GM18499 (cell line): ENCODE measurements at regions not wholly inside any gene's neighbourhood (a gene's known extent, or its start where the extent isn't known, plus 50 kb on each side); places are given as distances from the start of the nearest gene placed in this dataset.
A peak's percentile ranks its signal among the peaks of the same experiment; 100 is the strongest.

Source experiments
- ATAC-seq: cut with Tn5 transposase; IDR thresholded peaks from one replicate; pipeline ENCODE4 v1.9.1; 2021; ENCODE audit warnings: moderate number of reproducible peaks; ENCODE audit not compliant: insufficient read depth, unreplicated experiment

DNA sequence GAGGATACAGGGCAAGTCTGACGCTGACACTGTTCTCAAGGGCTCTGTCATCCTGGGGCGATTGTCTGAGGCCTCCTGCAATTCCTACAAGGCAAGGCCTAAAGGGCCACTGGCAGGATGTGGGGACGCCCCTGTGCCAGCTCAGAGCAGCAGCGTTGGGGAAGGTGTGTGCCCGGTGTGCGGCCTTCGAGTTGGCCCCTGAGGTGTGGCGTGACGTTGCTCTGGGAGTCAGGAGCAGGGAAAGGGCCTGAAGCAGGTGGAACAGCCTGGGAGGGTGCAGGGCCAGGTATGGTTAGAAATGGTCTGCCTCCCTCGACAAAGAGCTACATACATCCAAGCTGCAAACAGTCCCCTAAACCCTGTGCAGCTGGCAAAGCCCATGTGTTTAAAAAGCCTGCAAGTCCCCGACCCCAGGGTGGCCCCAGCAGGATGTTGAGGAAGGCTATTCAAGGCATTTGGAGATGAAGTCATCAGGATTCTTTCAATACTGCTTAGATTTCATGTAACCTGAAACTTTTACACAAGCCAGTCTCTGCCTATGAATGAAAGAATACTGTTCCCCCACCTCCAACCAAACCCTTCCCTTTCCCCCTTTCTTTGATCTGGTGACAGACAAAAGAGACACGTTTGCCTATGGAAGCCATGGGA lies 142.5 kb upstream of the TNS3 start:
- ATAC-seq = no peak

- ATAC-seq = no peak
Observed at GRCh38 chr7:47722126-47722525, 140.2 kb upstream of the TNS3 start.

- no peak for ATAC-seq
Observed at GRCh38 chr7:47721670-47722069, 139.8 kb upstream of the TNS3 start.

GRCh38 chr7:47720907-47721244 lies 139.0 kb upstream of the TNS3 start:
- ATAC-seq = no peak

DNA sequence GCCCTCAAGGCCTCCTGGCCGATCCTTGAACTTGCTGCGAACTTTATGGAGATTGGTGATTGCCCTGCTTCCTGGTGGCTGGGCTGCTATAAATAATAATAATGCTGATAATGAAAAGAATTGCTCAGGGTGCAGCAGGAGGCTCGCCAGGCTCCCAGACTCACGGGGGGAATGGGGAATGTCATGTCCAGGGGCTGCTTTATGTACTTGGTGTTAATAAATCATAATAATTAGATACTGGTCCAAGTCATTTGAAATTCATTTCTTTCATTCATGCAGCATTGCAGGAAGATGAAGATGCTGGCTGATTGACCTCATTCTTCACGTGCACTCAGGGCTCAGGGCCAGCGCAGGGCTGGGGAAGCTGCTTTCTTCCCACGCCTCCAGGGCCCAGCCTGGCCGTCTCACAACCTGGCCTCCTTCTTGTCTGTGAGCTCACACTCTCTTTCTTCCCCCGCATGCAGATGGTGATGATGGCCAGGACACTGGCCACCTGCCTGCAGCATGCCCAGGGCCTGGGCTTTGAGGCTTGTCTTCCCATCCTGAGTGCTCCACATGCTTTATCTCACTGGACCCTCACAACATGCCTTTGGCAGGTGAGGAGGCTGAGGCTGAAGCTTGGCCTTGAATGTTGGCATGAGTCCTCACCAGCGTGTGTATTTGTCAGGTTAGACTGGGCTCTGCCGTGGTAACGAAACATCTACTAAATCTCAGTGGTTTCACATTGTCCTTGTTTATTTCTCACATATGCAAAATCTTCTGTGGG lies 138.4 kb upstream of the TNS3 start:
- ATAC-seq = peak; percentile 82

- no peak for ATAC-seq
Observed at GRCh38 chr7:47719675-47720074, 137.8 kb upstream of the TNS3 start.

DNA sequence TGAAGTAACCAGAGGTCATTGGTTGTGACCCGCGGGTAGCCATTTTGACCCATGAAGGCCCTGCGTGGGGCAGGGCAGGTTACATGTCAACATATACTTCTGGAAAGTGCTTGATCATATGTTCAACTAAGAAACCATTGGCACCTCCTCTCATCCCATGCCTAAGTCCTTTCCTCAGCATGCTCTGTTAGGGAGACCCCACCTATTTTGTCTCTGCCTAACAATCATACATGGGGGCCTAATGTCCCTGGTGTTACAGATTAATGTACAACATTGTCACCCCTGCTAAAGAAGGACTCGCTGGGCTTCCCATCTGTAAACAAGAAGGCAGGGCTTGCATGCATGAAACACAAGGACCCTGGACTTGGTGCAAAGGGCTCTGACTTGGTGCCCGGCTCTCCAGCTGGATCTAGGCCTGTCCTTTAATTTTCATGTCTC lies 133.7 kb upstream of the TNS3 start:
- no peak for ATAC-seq

DNA sequence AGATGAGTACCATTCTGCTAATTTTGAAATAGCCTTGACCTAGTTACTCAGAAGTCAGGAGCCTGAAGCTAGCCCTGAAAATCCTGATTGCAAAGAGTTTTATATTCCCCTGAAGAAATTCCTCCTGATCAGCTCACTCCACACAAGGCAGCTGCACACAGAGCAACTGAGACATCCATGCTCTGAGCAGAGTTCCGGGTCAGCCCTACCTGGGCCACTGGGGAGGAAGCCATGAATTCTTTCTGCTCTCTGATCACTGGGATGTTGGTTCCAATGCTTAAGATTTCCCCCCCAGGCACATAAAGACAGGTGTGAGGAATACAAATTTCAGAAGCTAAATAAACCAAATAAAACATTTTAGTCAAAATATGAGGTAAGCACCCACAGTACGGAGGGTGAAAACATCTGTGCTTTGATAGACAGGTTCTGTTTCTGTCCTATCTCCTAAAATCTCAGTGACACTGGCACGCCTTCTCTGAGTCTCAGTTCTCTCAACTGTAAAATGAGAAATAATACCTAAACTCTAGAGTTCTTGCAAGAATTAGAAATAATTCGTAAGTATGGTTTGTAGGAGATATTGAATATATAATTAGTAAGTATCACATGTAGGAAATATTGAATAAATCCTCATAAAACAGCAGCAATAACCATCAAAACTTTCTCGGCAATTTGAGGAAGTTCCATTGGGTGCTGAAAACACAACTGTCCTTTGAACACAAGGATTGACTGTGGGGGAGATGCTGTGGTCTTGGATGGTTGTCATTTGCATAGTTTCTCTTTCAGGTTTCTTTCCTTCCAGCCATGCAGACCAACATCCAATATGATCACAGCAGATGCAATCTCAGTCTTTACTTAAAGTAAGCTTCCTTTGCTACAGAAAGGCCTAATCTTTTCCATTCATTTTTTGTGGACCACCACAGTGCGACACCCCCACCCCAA lies 133.0 kb upstream of the TNS3 start:
- ATAC-seq = peak; percentile 96

DNA sequence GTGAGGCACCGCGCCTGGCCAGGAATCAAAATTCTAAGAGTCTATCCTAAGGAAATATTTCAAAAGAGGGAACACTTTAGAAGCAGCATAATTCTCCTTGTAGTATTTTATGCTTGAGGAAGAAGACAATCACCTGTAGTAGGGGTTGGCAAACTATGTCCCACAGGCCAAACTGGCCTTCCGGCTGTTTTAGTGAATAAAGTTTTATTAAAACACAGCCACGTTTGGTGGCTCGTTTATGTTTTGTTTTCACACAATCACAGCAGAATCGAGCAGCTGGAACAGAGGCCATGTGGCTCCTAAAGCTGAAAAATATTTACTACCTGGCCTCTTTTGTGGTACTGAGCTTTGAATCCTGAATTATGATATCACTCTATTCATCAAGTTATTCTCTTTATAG lies 131.7 kb upstream of the TNS3 start:
- no peak for ATAC-seq

DNA sequence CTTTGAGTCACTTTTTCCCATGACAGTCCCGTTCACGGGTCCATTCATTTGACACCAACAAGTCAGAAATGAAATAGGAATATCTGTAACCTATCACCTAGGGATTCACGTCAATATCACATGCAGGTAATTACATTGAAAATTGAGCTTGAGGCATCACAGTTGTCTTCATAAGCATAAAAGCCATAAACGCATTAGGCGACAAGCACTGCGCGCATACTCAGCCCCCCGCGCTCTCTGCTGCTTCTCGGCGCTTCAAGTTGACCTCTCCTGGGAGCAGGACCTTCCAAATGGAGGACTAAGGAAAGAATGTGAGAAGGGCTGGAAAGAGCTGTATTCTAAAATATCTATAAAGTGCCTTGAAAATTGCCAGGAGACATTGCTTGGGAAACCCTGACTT lies 130.5 kb upstream of the TNS3 start:
- no peak for ATAC-seq

DNA sequence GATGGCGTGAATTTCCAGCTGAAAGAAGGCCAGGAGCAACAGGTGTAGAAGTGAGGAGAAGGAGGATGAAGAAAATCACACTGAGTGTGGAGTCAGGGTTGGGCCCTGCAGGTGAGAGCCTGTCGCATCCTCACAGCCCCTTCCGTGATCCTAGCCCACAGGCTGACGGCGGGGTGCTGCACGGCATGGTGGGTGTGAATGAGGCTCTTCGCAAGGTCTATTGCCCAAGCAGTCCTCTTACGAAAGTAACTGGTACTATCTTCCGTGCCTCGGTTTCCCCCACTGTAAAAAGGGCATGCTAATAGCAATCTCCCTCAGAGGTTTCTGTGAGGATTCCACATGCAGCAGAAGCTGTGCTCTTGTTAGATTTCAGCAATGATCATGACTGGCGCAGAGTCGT lies 129.9 kb upstream of the TNS3 start:
- no peak for ATAC-seq

GRCh38 chr7:47710201-47710935 lies 128.5 kb upstream of the TNS3 start:
- no peak for ATAC-seq

DNA sequence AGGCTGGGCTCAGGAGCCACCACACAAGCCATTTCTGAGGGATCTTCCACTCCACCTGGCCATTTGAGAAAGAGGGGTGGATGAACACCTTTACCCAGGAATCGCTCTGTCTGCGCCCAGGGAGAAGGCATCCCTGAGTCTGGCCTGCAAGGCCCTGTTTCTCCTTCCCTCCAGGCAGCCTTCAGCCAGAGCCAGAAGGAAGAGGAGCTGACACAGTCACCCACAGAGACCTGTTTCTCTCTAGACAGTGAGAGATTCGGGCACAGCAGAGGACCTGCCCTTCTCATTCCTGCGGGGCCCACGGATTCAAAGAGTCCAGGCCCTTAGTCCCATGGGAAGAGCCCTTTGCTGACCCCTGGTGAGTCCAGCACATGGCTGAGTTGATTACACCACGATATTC lies 127.5 kb upstream of the TNS3 start:
- ATAC-seq = no peak

- ATAC-seq = no peak
Observed at GRCh38 chr7:47709051-47709450, 127.1 kb upstream of the TNS3 start.

DNA sequence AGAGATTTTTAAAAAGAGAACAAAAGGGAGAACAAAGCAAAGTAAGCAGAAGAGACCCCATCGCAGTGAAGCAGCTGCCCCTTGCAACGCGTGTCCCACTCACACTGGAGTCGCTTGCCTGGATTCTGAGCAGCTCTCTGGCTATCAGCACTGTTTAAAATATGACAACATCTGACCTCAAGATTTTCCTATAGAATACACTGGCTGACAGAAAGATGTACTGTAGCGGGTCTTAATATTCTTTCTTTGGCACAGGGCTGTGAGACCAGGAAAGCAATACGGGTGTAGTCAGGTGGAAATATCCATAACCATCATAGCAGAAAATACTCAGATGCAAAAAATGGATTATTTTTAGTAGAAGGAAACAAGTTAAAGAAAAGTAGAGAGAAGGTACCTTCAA lies 125.7 kb upstream of the TNS3 start:
- no peak for ATAC-seq

GRCh38 chr7:47704936-47705335 lies 123.0 kb upstream of the TNS3 start:
- ATAC-seq = no peak

DNA sequence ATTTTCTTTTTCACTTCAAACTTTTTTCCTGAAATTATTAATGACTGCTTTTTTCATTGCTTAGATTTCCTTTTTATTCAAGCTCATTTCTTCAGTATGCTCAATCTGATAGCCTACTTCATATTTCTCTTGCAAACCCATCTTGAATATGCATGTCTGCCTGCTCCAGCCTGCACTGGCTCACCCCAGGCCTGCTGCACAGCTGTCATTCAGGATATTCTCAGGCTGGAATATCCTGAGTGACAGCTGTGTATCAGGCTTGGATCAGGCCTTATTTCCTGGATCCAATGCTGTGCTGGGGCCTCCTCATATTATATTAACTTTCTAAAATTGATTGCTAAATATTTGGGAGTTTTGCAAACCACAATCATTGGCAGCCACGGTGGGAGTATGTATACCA lies 120.2 kb upstream of the TNS3 start:
- no peak for ATAC-seq

- ATAC-seq = no peak
Observed at GRCh38 chr7:47698386-47698785, 116.5 kb upstream of the TNS3 start.

DNA sequence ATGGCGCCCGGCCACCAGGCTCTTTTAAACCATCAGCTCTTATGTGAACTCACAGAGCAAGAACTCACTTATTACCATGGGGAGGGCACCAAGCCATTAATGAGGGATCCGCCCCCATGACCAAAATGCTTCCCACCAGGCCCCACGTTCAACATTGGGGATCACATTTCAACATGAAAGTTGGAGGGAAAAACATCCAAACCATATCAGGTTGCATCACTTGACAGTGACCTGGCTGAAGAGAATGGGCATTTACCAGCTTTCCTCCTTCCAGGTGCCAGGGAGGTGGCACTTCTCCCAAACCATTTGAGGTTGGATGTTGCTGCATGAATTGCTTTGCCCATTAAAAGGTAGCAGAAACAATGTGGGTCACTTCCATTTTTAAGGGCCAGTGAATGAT lies 115.6 kb upstream of the TNS3 start:
- no peak for ATAC-seq

GRCh38 chr7:47696152-47696710 lies 114.3 kb upstream of the TNS3 start:
- no peak for ATAC-seq
